Eye (tissue), 1 donor: ENCODE measurements at regions not wholly inside any gene's neighbourhood (a gene's known extent, or its start where the extent isn't known, plus 50 kb on each side); places are given as distances from the start of the nearest gene placed in this dataset.

Source experiments
- DNase-seq: peaks from one replicate; pipeline ENCODE4 v3.0.0-alpha.2; 2015

DNA sequence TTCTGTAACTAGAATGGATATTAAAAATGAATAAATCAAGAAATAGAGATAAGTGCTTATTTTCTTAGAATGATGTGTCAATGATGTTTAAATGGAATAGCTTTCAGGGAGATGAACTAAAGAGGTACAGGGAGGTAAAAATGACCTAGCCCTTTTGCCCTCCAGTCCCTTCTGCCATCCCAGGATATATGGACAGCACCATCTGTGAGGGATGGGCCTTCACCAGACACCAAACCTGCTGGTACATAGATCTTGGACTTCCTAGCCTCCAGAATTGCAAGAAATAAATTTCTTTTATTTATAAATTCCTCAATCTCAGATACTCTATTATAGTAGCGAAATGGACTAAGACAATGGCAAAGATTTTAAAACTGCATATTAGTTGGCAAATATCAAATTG, 352.0 kb upstream of the THBS1 start:
- no peak for DNase-seq

DNA sequence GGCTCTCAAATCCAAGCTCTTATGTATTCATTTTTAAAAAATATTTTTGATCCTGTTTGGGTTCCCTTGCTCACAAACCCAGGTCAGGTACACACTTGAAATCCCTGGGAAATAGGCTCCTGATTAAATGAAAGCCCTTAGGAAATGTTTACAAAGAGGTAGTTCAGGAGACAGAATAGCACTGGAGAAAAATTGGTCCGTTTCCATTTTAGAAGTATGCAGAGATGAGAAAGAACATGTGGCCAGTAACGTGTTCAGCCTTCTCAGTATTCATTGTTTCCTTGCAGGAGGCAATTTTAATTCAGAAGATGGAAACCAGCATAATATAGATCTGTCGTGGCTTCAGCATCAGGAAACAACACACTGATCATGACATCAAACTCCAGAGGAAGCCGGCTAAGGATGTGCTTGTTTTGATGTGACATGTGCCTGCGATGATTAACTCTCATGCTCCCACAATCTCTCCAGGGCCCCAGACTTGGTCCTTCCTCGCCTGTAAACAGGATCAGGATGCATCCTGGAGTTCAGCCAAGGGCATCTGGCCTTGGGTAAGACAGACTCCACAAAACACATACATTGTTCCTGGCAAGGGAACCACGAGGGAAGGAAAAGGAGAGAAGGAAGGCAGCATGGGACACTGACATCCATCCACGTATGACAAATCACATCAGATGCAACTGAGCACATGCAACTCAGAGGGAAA, 350.5 kb upstream of the THBS1 start:
- peak; percentile 38 for DNase-seq

DNA sequence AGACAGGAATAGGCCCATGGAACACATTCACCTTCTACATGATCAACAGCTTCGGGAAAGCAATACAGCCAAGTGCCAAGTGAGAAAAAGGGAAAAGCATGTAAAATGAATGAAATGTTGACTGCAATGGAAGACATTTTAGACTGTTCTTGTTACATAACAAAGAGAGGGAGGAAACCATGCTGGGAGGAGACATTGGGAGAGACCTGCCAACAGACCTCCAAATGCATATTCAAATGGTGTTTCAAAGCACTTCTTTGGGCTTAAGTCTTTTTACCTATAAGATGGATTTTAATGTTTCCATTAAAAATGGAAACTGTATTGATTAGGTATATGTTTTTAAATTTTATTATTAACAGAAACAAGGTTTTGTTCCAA, 350.0 kb upstream of the THBS1 start:
- no peak for DNase-seq

DNA sequence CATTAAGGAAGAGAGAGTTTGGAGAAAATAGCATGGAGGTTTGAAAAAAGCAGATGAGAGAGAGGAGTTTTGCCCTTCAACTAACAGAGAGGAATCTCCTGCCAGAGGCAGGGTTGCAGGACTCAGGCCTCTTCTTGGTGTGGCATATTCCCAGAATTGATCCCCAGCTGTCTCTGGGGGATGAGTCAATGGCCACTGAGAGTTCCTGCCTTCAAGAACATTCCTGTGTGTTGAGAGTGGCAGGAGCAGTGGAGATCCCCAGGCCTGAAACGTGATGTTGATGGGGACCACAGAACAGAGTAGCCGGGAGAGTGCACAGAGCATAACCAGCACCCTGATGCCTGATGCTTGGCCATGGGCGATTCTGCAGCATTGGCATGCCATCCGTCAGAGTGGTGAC, 348.4 kb upstream of the THBS1 start:
- DNase-seq, result no peak

DNA sequence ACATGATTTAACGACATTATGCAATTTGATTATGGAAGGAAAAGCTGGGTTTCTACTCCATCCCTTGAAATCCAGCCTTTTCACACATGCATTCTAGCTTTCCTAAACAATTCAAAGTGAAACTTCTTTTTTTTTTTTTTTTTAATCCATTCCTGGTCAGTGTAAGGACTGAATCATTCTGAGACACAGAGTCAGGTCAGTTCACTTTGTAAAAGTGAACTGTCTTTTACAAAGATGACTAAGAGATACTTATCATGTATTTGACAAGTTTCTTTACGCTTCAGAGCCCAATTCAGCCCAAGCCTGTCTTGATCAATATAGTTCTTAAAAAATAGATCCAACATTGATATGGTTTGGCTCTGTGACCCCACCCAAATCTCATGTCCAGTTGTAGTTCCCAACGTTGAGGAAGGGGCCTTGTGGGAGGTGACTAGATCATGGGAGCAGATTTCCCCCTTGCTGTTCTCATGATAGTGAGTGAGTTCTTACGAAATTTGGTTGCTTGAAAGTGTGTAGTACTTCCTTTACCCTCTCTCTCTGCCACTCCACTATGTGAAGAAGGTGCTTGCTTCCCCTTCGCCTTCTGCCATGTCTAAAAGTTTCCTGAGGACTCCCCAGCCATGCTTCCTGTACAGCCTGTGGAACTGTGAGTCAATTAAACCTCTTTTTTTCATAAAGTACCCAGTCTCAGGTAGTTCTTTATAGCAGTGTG, 345.6 kb upstream of the THBS1 start:
- DNase-seq, result no peak

DNA sequence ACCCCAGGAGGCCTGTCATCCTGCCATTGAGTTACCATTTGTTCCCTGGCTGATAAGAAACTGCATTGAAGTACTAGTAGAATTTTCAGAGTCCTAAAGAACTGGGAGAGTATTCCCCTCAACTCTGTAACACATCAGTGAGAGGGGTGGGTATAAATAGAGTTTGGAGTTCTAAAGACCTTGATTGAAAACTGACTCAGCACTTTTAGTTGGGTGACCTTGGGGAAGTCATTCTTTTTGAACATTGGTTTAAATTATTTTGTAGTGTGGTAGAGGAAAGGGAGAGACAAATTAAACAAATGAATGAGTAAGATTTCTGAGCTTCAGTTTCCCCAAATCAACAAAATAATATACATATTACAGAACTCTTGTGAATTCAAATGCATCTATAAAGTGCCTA, 344.5 kb upstream of the THBS1 start:
- DNase-seq, result no peak

DNA sequence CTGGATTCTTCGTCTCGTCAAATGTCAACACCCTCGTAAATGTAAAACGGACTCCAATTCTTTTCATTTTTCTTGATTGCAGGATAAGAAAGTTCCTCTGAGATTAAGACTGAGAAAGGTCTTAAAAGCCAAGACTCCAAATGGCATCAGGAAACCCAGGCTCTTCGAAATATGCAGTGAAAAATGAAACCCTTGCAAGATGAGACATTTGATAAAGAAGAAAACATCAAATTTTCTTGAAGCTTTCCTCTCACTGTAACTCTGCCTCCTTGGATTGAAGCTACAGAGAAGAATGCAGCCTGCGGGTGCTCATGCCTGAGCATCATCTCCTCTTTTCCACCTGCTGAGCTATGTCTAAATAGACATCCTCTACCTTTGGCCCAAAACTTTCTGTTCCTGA, 342.4 kb upstream of the THBS1 start:
- DNase-seq, result no peak

DNA sequence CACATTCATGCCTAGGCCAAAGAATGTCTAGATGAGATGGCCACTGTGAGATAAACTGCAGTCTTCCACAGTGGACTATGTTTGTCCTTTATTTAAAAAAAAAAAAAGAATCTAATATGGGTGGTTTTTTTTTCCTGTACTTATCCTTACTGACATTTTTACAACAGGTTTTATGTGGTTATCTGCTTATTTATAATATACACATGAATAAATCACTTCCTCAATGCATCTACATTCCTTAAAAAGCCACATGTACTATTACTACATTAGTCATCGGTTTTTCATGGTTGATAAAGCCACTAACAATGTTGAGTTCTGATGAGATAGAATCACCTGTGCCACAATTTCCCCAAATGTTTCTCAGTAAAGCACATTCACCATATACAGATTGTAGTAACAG, 341.3 kb upstream of the THBS1 start:
- DNase-seq, result no peak

DNA sequence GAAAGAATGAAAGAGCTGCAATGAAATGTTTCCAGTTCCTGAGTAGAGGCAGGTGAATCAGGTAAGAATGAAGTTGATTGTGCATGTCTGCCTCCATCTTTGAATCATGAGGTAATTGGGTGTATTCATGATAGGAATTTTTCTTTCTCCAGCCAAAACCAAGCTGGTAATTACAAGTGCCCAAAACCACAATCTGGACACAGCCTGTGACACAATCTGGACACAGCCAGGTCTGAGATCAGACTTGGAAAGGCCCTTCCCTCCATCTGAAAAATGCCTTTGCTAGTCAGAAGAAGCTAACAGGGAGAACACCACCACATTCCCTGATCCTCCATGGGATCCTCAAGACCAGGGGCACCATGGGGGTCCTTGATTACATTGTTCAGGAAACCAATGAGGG, 338.5 kb upstream of the THBS1 start:
- no peak for DNase-seq

DNA sequence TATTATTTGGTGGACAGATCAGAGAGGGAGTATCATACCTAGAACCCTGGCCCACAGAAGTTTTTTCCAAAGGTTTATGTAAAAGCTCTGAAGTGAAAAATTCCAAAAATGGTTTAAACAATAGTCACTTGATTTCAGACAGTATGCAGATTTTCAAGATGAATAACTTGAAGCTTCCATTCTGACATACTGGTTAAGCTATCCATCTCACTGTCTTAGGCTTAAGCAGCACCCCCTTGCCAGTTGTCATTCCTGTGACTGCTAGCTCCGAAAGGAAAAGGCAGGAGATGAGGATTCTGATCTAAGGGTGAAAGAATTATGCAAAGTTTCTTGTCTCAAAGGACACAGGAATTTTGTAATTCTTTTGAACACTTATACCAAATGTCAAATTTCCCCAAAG, 337.5 kb upstream of the THBS1 start:
- no peak for DNase-seq

DNA sequence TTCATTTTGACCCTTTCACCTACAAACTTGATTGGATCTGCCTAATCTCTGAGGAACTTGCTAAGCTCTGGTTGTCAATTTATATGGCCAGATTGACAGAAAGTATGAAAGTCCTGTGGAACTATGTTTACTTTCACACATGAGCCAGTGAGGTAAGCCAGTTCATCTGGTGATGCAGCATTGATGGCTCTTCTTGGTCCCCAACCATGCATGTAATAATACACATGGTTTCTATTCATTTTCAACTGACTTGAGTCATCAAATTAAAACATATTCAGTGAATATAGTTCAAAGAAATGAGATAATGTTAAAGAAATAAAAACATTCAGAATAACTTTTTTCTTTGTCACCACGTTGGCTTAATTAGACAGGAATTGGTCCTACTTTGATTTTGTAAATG, 336.1 kb upstream of the THBS1 start:
- no peak for DNase-seq

DNA sequence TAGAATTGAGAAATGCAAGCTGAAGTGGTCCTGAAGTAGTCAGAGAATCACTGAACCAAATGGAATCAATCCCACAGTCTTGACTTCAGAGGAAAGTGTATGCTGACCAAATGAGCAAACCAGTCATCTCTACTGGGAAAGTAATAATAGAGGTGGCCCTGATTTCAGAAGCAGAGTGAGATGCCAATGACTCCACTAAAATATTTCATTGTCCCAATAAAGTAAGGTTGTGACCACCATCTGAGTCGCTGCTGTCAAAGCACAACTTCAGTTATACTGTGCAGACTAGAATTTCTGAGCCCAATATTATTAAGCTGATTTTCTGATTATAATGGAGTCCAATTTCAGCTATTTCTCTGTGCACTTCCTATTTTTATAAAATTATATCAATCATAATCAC, 334.4 kb upstream of the THBS1 start:
- no peak for DNase-seq

DNA sequence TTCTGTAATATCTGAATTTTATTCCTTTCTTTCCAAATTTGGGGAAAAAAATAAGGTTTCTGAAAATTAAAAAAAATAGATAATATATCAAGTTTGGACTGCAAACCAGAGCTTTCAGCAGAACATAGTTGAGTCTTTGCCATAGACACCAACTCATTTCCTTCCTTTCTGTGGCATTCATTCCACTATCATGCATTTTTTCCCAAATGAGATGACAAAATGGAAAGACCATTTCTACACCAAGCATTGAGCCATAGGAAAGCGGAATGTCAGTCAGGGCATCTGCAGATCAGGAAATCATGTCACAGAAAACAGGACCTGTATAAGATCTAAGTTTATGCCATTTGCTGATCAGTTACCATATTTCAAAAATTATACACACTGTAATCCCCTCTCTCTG, 333.3 kb upstream of the THBS1 start:
- no peak for DNase-seq

DNA sequence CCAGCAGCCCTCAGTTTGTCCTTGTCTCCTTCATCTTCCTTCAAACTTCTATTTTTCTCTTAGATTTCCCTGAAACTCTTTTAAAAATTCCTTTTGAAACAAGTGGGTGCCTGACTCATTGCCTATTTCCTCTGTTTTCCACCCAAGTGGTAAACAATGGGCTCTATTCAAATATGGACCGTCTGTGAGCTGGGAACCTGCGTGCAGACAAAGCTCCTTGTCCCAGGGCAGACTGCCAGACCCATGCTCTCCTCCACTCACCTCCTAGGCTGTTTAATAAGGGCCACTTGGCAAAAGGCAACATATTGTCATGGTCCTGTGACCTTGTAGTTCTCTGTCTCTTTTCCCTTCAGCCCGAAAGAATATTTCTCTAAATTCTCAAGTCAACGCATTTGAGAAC, 332.7 kb upstream of the THBS1 start:
- no peak for DNase-seq

DNA sequence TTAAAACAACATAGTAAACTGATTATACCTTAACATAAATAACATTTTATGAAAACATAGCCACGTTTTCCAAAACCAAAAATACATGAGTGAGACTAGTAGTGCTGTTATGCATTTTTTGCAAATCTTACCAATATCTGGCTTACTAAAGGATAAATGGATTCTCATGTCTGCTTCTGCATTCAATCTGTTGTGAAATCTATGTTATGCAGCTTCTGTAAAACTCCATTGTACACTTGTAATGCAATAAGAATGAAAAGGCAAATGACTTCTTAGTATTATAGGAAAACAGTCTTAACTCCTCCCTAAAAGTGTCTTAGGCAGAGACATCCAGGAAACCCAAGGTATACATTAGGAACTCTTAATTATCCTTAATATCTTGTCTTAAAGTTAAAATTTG, 330.9 kb upstream of the THBS1 start:
- no peak for DNase-seq

DNA sequence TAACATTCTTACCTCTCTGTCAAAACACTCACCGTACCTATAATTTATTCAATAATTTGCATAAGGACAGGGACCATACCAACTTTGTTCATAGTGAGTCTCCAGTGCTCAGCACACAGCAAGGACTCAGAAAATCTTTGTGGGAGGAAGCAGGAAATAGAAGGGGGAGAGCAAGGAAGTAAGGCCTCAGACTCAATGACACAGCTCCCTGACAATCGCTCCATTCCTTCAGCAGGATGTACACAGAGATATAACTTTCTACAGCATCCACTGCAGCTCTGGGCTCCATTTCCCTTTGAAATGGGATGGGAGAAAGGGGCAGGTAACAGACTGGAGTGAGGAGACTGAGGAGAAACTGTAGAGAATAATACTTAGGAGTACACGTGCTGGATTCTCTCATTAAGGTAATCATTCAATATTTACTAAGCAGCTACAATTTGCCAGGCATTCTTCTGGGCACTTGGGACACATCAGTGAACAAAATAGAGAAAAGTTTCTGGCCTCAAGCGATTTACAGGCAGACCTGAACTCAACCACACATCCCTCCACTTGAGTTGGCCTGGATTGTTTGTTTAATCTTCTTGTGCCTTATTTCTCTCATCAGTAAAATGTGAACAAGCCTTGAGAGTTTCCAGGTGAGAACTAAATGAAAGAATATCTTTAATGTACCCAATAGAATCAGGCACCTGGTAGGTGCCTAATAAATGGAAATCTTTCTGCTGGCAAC, 330.3 kb upstream of the THBS1 start:
- no peak for DNase-seq

DNA sequence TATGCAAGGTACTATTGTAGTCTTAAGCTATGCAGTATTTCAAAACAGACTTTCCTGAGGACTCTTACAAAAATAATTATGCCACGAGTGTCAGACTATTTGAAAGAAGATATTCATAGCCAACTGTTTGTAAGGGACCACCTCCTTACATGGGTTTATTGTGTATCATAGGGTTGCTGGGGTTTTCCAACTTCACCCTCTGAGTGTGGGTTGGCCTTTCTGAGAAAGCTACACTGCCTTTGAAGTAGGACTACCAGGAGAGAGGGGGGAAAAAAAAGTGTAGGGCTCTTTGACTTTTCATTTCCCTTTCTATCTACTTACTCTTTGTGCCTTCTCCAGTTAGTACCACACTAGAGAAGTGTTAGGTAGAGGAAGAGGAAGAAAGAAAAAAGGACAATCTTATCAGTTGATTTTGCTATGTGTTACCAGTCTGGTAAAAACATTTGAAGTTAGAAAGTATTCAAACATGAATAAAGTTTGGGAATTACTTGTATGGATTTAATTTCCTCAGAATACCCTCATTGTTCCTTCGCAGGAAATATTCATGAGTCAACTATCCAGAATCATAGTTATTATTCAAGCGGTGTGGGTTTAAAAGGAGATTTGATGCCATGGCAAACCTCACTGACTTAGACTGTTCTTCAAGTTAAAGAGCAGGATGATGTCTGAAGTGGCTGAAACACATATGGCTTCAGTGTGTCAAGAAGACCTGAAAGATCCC, 329.3 kb upstream of the THBS1 start:
- no peak for DNase-seq

DNA sequence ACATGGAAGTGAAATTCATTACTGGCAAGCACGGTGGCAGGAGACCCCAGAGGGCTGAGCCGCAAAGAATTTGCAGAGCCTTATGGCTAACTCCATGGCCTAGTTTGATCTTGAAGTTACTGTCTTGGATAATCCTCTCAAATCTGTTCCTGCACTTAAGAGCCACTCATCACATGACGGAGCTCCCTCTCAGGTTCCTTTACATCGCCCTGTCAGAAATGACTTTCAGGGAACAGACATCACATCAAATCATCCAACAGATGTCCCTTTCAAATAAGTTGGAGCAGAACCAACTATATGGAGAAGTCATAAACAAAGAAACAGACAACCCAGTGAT, 328.8 kb upstream of the THBS1 start:
- no peak for DNase-seq

DNA sequence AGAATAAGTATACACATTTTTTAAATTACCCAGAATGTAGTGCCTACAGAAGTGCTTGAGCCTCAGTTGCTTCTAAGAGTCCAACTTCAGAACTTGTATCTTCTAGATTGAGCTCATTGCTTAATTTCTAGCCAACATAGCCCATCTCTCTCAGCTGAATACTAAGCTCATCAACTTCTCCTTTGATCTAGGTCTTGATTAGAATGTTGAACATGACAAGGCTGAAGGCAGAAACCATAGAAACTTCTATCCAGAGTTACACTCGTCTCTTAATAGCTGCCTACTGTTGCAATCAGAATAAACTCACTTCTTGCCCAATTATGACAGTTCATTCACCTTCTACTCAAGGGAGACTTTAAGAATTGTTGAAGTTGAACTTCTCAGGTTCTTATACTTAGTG, 327.3 kb upstream of the THBS1 start:
- no peak for DNase-seq

DNA sequence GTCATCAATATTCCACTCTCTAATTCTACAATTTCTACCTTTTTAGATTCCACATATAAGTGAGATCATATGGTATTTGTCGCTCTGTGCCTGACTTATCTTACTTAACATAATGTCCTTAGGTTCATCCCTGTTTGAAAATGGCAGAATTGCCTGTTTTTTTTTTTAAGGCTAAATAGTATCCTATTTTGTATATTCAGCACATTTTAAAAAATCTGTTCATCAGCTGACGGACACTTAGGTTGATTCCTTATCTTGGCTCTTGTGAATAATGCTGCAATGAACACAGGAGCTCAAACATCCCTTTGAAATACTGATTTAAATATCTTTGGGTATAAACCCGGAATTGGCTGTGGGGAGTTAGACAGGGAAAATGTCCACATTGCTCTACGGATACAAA, 326.7 kb upstream of the THBS1 start:
- no peak for DNase-seq

DNA sequence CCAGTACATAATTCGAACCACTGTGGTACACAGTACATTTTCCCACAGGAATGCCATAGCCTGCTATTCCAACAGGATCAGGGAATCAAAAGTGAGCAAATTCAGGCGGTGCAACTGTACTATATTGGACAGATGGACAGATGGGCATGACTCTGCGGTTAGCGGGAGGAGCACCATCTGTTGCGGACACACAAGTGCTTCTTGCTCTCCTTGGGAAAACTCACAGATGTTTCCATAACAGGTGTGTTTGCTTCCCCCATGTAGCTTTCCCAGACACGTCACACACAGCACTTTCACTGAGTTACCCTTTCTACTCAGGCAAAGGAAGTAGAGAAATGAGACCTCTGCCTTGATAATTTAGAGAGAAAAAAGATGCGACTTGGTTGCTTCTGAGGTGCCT, 325.1 kb upstream of the THBS1 start:
- DNase-seq, result peak; percentile 46

DNA sequence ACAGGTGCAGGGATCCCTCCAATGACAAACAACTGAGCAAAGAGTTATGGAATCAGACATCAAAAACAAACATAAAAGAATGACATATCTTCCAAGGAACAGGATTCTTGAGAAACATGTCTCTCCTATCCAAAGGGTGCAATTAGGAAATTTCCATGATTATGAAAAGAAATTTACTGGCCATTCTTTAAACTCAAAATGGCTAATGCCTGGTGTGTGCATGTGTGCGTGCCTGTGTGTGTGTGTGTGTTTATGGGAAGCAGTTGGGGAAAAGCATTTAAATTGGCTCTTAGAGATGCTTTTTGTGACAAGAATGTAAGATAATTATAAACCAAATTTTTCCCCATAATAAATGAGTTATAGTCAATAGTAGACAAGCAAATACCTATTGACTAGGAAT, 320.5 kb upstream of the THBS1 start:
- no peak for DNase-seq

DNA sequence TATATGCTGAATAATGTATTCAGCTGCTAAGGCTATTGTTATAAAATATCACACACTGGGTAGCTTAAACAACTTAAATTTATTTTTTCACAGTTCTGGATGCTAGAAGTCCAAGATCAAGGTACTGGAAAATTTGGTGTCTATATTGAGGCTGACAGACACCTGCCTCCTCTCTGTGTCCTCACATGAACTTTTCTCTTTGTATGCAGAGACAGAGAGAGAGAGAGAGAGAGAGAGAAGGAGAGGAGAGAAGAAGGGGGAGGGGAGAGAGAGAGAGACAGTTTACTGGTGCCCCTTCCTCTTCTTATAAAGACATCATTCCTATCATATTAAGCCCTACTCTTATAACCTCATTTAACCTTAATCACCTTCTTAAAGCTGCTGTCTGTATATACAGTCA, 320.1 kb upstream of the THBS1 start:
- DNase-seq, result no peak
